Caco-2 (cell line): ENCODE measurements at regions not wholly inside any gene's neighbourhood (a gene's known extent, or its start where the extent isn't known, plus 50 kb on each side); places are given as distances from the start of the nearest gene placed in this dataset.

ENCODE experiments used
- BruUV-seq: library from RNA; stranded (reverse); fragments of 400-500 nt; replicated peaks from 2 replicates; lab custom pipeline; 2021; lab: Mats Ljungman, UMichigan
- CTCF ChIA-PET: fragments of 300-600 bp; sonication (Branson Sonifier 250); formaldehyde crosslinking; loops from one replicate; lab custom pipeline; 2022; ENCODE audit warnings: antibody characterized with exemption; lab: Charles Lee
- POLR2A ChIA-PET: fragments of 300-600 bp; sonication (Branson Sonifier 250); formaldehyde crosslinking; loops from one replicate; lab custom pipeline; 2022; ENCODE audit warnings: antibody characterized with exemption; lab: Charles Lee
- DNase-seq, 2 experiments: peaks; one replicate each; pipeline versions ENCODE4 v3.0.0 to v3.0.0-alpha.2; 2020 to 2022
- H3K27me3 ChIP-seq: replicated peaks from 2 replicates; pipeline ENCODE4 v1.6.0; 2011; ENCODE audit warnings: low read length; ENCODE audit not compliant: control insufficient read depth, insufficient read depth
- H3K36me3 ChIP-seq: 2 replicates; pipeline ENCODE4 v1.5.1; 2011; ENCODE audit warnings: low read length; ENCODE audit not compliant: control insufficient read depth, insufficient read depth
- H3K4me1 ChIP-seq: fragments of 250-450 bp; sonication (Bioruptor Pico); 2 replicates; pipeline ENCODE4 v1.5.1; 2020; ENCODE audit warnings: mild to moderate bottlenecking
- H3K4me3 ChIP-seq: 2 replicates; pipeline ENCODE4 v1.5.1; 2011; ENCODE audit warnings: low read depth, mild to moderate bottlenecking, control low read depth, low read length
- H3K9me3 ChIP-seq: fragments of 250-450 bp; sonication (Bioruptor Pico); 2 replicates; pipeline ENCODE4 v1.5.1; 2020; ENCODE audit warnings: mild to moderate bottlenecking, moderate library complexity
- H3K27ac Mint-ChIP-seq: one replicate; pipeline ENCODE4 v1.8.0; 2022; ENCODE audit warnings: mixed read lengths; ENCODE audit not compliant: unreplicated experiment
- H3K27me3 Mint-ChIP-seq: one replicate; pipeline ENCODE4 v1.8.0; 2022; ENCODE audit warnings: mixed read lengths; ENCODE audit not compliant: insufficient read depth, unreplicated experiment
- H3K36me3 Mint-ChIP-seq: one replicate; pipeline ENCODE4 v1.8.0; 2022; ENCODE audit warnings: mild to moderate bottlenecking, mixed read lengths; ENCODE audit not compliant: insufficient read depth, unreplicated experiment
- H3K4me1 Mint-ChIP-seq: one replicate; pipeline ENCODE4 v1.8.0; 2022; ENCODE audit warnings: low read depth, mixed read lengths; ENCODE audit not compliant: unreplicated experiment
- H3K4me3 Mint-ChIP-seq: one replicate; pipeline ENCODE4 v1.8.0; 2022; ENCODE audit warnings: mild to moderate bottlenecking, moderate library complexity, mixed read lengths; ENCODE audit not compliant: unreplicated experiment
- H3K9me3 Mint-ChIP-seq: one replicate; pipeline ENCODE4 v1.8.0; 2022; ENCODE audit warnings: mixed read lengths; ENCODE audit not compliant: unreplicated experiment
- CTCF ChIP-seq, 2 experiments: fragments of 200-600 bp in 1 of 2; IDR thresholded peaks; 1 replicate in 1 of 2; 2 replicates in 1 of 2; pipeline versions ENCODE4 v1.5.1 to v1.8.0; 2011 to 2022; ENCODE audit warnings: antibody characterized with exemption in 1 of 2, control low read depth in 1 of 2, inconsistent platforms in 1 of 2, low read depth in 1 of 2, low read length in 1 of 2, mild to moderate bottlenecking in 1 of 2, moderate library complexity in 1 of 2; ENCODE audit not compliant: insufficient read depth in 1 of 2, severe bottlenecking in 1 of 2, unreplicated experiment in 1 of 2
- intact Hi-C: fragments of 100-400 bp; cut with micrococcal nuclease; formaldehyde crosslinking; loops from one replicate; pipeline ENCODE4 v1.10.0; 2022; ENCODE audit not compliant: unreplicated experiment

GRCh38 chr1:147473733-147474049, 67.6 kb upstream of the BCL9 start:
- CTCF ChIA-PET: no interaction called here
- Mint-ChIP-seq H3K9me3 (no peaks in the 10 kb centered on the region), H3K27ac (no peak overlapping the region), H3K4me3 (no peak overlapping the region), H3K36me3 (no peaks in the 10 kb centered on the region), H3K4me1 (peaks cover 7% of the 10 kb centered on the region), H3K27me3 (no peaks in the 10 kb centered on the region)
- intact Hi-C loops: no loop called here
- Histone ChIP-seq H3K4me3 (no peak overlapping the region), H3K36me3 (no peaks in the 10 kb centered on the region), H3K4me1 (0 out of 2 replicates have a peak, but pooled peaks cover 3% of the 10 kb centered on the region), H3K9me3 (no peaks in the 10 kb centered on the region), H3K27me3 (no peaks in the 10 kb centered on the region)
- POLR2A ChIA-PET: no interaction called here
- no TSS peak for BruUV-seq
- no peak for TF ChIP-seq CTCF (IDR thresholded peaks at IDR 0.05; ENCODE audit: insufficient read depth in 1 of 2, low read depth in 1 of 2, low read length in 1 of 2, severe bottlenecking in 1 of 2, unreplicated experiment in 1 of 2)
- no peak for DNase-seq

- no peak for TF ChIP-seq CTCF (IDR thresholded peaks at IDR 0.05; ENCODE audit: insufficient read depth in 1 of 2, low read depth in 1 of 2, low read length in 1 of 2, severe bottlenecking in 1 of 2, unreplicated experiment in 1 of 2)
- no peak for DNase-seq
- Histone ChIP-seq H3K9me3 (no peaks in the 10 kb centered on the region), H3K4me3 (no peak overlapping the region), H3K4me1 (peaks cover 12% of the 10 kb centered on the region), H3K27me3 (no peaks in the 10 kb centered on the region), H3K36me3 (no peaks in the 10 kb centered on the region)
- H3K27ac Mint-ChIP-seq: no peak overlapping the region
- H3K4me3 Mint-ChIP-seq: no peak overlapping the region
- BruUV-seq: no TSS peak
- intact Hi-C loops: no loop called here
- no peaks in the 10 kb centered on the region for H3K36me3 Mint-ChIP-seq
- ChIA-PET CTCF (no interaction called here), POLR2A (no interaction called here)
- H3K4me1 Mint-ChIP-seq: peaks cover 16% of the 10 kb centered on the region
- no peaks in the 10 kb centered on the region for H3K27me3 Mint-ChIP-seq
- H3K9me3 Mint-ChIP-seq: no peaks in the 10 kb centered on the region
These were observed 65.8 kb upstream of the BCL9 start for GRCh38 chr1:147475488-147475887.

GRCh38 chr1:147478521-147478920, 62.8 kb upstream of the BCL9 start:
- H3K27ac Mint-ChIP-seq: no peak overlapping the region
- H3K9me3 Mint-ChIP-seq: no peaks in the 10 kb centered on the region
- H3K27me3 Mint-ChIP-seq: peaks cover 3% of the 10 kb centered on the region
- intact Hi-C loops: no loop called here
- no peak for DNase-seq
- H3K27me3 ChIP-seq: no peaks in the 10 kb centered on the region
- H3K36me3 Mint-ChIP-seq: no peaks in the 10 kb centered on the region
- CTCF ChIA-PET: no interaction called here
- peaks cover 9% of the 10 kb centered on the region for H3K4me1 ChIP-seq
- H3K4me3 Mint-ChIP-seq: no peak overlapping the region
- no peak for TF ChIP-seq CTCF (IDR thresholded peaks at IDR 0.05; ENCODE audit: insufficient read depth in 1 of 2, low read depth in 1 of 2, low read length in 1 of 2, severe bottlenecking in 1 of 2, unreplicated experiment in 1 of 2)
- peaks cover 3% of the 10 kb centered on the region; the same call in 1 of the 2 replicates for H3K9me3 ChIP-seq
- H3K36me3 ChIP-seq: no peaks in the 10 kb centered on the region
- BruUV-seq: no TSS peak
- H3K4me1 Mint-ChIP-seq: peaks cover 11% of the 10 kb centered on the region
- no peak overlapping the region for H3K4me3 ChIP-seq
- POLR2A ChIA-PET: no interaction called here
